ENCODE measurements at regions not wholly inside any gene's neighbourhood (a gene's known extent, or its start where the extent isn't known, plus 50 kb on each side); places are given as distances from the start of the nearest gene placed in this dataset.

DNA sequence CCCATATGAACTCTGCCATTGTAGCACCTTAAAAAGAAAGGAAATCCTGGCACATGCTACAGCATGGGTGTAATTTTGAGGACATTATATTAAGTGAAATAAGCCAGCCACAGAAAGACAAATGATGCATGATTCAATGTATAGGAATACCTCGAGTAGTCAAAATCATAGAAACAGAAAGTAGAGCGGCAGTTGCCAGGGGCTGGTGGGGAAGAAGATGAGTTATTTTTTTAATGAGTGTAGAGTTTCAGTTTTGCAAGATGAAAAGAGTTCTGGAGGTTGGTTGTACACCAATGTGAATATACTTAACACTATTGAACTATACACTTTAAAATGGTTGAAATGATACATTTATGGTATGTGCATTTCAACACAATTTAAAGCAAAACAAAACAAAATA, 133.0 kb downstream of the ZDHHC21 start:
- no peak for DNase-seq

GRCh38 chr9:14554886-14555285, 138.3 kb downstream of the ZDHHC21 start:
- DNase-seq = peak; percentile 2

DNA sequence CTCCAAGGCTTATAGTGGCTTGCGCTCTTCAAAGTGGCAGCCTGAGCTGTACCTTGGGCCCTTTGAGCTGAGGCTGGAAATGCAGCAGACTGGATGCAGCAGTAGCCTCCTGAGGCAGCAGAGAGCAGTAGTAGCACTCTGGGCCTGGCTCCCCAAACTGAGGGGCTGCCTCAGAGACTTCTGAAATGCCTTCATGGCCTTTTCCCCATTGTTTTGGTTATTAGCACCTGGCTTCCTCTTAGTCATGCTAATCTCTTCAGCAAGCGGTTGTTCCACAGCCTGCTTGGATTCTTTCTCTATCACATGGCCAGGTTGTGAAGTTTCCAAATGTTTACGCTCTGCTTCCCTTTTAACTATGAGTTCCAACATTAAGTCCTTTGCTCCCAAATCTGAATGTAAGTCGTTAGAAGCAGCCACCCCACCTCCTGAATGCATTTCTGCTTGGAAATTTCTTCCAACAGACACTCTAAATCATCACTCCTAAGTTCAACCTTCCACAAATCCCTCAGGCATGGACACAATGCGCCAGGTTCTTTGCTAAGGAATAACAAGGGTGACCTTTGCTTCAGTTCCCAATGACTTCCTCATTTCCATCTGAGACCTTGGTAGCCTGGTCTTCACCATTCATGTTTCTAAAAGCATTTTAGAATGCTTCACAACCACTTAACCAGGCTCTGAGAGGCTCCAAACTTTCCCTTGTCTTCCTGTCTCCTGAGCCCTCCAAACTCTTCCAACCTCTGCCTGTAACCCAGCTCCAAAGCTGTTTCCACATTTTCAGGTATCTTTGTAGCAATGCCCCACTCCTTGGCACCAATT, 145.8 kb downstream of the ZDHHC21 start:
- no peak for DNase-seq

GRCh38 chr9:14546693-14547092, 146.5 kb downstream of the ZDHHC21 start:
- no peak for DNase-seq

GRCh38 chr9:14542071-14542470, 151.2 kb downstream of the ZDHHC21 start:
- DNase-seq = no peak

GRCh38 chr9:14538526-14538925, 154.7 kb downstream of the ZDHHC21 start:
- no peak for DNase-seq

GRCh38 chr9:14535161-14535955, 157.9 kb downstream of the ZDHHC21 start:
- DNase-seq = no peak

GRCh38 chr9:14533867-14534640, 159.2 kb downstream of the ZDHHC21 start:
- no peak for DNase-seq

GRCh38 chr9:14532456-14533115, 160.6 kb downstream of the ZDHHC21 start:
- DNase-seq = peak; percentile 9

DNA sequence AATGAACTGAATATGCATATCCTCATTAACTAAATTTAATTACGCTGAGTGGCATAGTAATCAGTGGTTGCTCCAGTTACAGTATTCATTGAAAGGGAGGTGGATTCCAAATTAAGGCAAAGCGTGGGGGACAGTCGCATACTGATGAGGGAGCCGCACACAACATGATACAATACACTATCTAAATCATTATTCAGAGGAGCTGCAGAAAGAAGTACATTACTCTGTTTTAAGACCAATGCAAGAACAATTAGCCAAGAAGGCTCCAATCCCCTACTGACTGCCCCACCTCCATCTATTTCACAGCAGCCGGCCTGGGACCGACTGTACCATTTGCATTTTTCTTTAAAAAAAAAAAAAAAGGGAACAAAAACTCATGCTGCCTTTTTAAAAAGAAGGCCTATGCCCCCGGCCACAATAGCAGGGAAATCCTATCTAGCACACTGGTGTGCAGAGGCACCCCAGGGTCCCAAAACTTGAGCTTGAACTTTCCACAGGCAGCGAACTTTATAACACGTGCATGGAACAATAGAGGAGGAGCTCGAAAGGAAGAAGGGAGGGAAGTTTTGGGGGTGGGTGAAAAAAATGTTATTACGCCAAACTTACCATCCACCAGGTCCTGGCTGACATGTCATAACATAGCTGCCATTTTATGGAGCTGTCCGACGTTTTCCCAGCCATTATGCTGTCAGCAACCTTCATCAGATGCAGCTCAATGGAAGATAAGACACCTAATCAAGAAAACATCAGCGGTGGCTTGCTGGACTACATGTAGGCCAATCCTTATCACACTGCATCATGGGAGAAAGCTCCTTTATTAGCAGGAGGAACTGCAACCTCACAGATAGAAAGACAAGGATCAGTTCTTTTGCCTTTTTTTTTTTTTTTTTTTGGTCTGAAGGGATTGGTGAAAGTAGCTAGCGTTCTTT, 161.6 kb downstream of the ZDHHC21 start:
- no peak for DNase-seq

GRCh38 chr9:14530841-14531240, 162.4 kb downstream of the ZDHHC21 start:
- no peak for DNase-seq

GRCh38 chr9:14530366-14530765, 162.9 kb downstream of the ZDHHC21 start:
- DNase-seq = no peak

DNA sequence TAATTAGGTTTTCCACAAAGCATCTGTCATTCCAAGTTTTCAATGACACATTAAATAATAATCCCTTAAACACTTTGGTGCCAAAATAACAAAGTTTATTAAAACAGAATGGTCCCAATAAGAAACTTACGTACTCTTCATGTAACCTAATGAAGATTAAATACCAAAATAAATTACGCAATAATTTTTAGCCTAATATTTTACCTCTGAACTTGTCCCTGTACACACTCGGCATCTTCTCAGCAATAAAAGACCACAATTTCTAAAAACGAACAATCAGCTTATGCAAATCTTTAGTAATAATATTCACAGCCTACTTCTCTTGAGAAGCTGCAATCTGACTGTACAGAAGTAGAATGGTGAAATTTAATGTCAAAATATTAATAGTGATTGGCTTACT, 163.6 kb downstream of the ZDHHC21 start:
- DNase-seq = no peak

- DNase-seq = no peak
These were observed 164.2 kb downstream of the ZDHHC21 start for GRCh38 chr9:14529054-14529453.

- DNase-seq = no peak
These were observed 166.7 kb downstream of the ZDHHC21 start for GRCh38 chr9:14526504-14526903.

DNA sequence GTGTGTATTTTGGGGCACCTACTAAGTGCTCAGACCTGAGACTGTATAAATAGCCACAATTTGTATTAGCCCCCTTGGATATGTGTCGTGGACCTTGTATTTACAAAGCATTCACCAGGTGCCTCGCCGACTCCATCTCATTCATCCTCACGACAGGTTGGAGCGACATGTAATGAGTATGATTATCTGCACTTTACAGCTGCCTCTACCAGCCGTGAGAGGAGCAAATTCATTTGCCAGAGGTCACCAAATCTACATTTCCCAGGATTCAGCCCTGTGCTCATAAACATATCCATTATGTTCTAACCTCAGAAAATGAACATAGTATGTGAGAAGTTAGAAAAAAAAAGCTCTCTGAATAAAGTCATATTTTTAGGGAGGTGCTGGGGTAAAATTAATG, 167.4 kb downstream of the ZDHHC21 start:
- DNase-seq = no peak

GRCh38 chr9:14524873-14525515, 168.2 kb downstream of the ZDHHC21 start:
- DNase-seq = no peak

GRCh38 chr9:14523545-14523944, 169.7 kb downstream of the ZDHHC21 start:
- no peak for DNase-seq

DNA sequence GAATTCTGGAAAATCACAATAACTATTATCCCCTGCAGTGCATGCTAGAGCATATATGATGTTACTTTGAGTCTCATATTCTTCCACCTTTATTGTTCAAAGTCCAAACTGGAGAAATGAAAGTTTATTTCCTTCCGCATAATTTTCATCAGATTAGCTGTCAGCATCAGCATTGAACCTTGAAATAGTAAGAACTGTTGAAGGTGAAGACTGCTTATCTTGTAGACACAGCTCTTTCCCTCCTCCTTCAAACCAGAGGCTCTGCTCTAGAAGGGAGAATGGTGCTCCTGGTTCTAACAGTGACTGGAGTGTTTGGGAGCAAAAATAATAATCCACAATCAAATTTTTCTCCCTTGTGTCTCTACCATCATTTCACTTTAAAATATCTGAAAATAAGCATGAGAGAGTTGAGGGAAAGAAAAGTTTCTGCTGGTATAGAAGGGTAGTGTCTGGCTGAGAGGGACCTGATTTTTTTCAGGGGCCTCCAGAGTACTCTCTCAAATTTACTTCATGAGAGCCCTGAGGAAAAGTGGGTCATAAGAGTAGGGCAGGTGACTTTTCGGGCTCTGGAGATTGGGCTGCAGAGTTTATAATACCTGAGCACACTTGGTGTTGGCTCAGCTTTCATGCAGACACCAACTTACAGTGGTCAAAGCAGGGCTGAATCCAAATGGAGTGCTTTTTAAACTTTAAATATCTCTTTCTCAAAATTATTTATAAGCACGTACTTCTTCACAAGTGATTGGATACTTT, 170.4 kb downstream of the ZDHHC21 start:
- DNase-seq = no peak

DNA sequence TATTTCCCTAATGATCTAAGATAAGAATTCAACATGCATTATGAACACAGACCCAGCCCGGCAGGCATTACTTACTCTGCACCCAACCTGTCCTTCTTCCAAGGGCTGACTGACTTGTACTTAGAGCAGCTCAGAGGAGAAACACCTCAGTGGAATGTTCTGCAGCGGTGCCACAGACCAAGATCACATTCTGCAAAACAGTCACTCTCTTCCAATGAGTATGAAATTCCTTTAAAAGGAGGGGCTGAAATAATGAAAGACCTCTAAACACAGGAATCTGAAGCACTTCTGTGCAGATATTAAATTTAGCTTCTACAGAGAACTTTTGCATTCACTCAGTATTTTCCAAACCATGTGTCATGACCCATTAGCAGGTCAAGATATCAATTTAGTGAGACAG, 172.9 kb downstream of the ZDHHC21 start:
- DNase-seq = no peak
